IMR-90 (cell line): ENCODE measurements at regions not wholly inside any gene's neighbourhood (a gene's known extent, or its start where the extent isn't known, plus 50 kb on each side); places are given as distances from the start of the nearest gene placed in this dataset.

Source experiments
- ATAC-seq: fragments of 200-7000 bp; cut with Tn5 transposase; 2 replicates; pipeline ENCODE4 v1.9.1; 2020; ENCODE audit warnings: low read depth, mild to moderate bottlenecking, moderate library complexity
- BruUV-seq: library from RNA; stranded (reverse); fragments of 400-500 nt; replicated peaks from 2 replicates; lab custom pipeline; 2021; lab: Mats Ljungman, UMichigan
- CTCF ChIA-PET: fragments of 300-600 bp; formaldehyde crosslinking; extraction: SDS; loops from one replicate; lab custom pipeline; 2021; ENCODE audit warnings: antibody characterized with exemption; lab: Yijun Ruan, JAX
- POLR2A ChIA-PET: fragments of 300-600 bp; sonication (Branson Sonifier 250); formaldehyde crosslinking; loops from one replicate; lab custom pipeline; 2022; ENCODE audit warnings: antibody characterized with exemption; ENCODE audit not compliant: unreplicated experiment; lab: Charles Lee
- DNase-seq: peaks from one replicate; pipeline ENCODE4 v3.0.0; 2013
- H2AFZ ChIP-seq: replicated peaks from 2 replicates; pipeline ENCODE3; 2013; ENCODE audit warnings: low read length, mild to moderate bottlenecking; ENCODE audit not compliant: poor library complexity
- H2AK5ac ChIP-seq: 2 replicates; pipeline ENCODE4 v1.6.1; 2013; ENCODE audit warnings: low read depth, low read length, inconsistent platforms
- H2AK9ac ChIP-seq: replicated peaks from 2 replicates; pipeline ENCODE3; 2013; ENCODE audit warnings: mild to moderate bottlenecking, low read depth, low read length, moderate library complexity; ENCODE audit not compliant: poor library complexity
- H2BK120ac ChIP-seq: 2 replicates; pipeline ENCODE4 v1.6.1; 2013; ENCODE audit warnings: low read depth, low read length, inconsistent platforms
- H2BK15ac ChIP-seq: 3 replicates; pipeline ENCODE4 v1.6.1; 2013; ENCODE audit warnings: low read depth, low read length, inconsistent platforms
- H2BK20ac ChIP-seq: 2 replicates; pipeline ENCODE4 v1.6.1; 2013; ENCODE audit warnings: low read depth, mild to moderate bottlenecking, inconsistent platforms, low read length, moderate library complexity
- H2BK5ac ChIP-seq: 2 replicates; pipeline ENCODE4 v1.6.1; 2013; ENCODE audit warnings: mild to moderate bottlenecking, low read depth, low read length, inconsistent platforms; ENCODE audit not compliant: poor library complexity, severe bottlenecking
- H3K14ac ChIP-seq: replicated peaks from 2 replicates; pipeline ENCODE4 v1.6.1; 2013; ENCODE audit warnings: low read depth, low read length, inconsistent platforms
- H3K18ac ChIP-seq: 2 replicates; pipeline ENCODE4 v1.6.1; 2013; ENCODE audit warnings: low read depth, low read length, control low read depth
- H3K23ac ChIP-seq: 2 replicates; pipeline ENCODE4 v1.6.1; 2013; ENCODE audit warnings: low read depth, low read length, inconsistent platforms
- H3K27ac ChIP-seq: 2 replicates; pipeline ENCODE4 v1.5.1; 2013; ENCODE audit warnings: mild to moderate bottlenecking, control low read depth, low read length; ENCODE audit not compliant: insufficient read depth
- H3K27me3 ChIP-seq: 2 replicates; pipeline ENCODE4 v1.6.1; 2013; ENCODE audit warnings: low read length; ENCODE audit not compliant: control insufficient read depth, insufficient read depth
- H3K36me3 ChIP-seq: 2 replicates; pipeline ENCODE4 v1.6.1; 2013; ENCODE audit warnings: low read length, mixed read lengths; ENCODE audit not compliant: control insufficient read depth, insufficient read depth
- H3K4ac ChIP-seq: 2 replicates; pipeline ENCODE4 v1.6.1; 2013; ENCODE audit warnings: low read depth, low read length, inconsistent platforms
- H3K4me1 ChIP-seq: 2 replicates; pipeline ENCODE4 v1.6.1; 2013; ENCODE audit warnings: low read length, mixed read lengths; ENCODE audit not compliant: control insufficient read depth, insufficient read depth
- H3K4me2 ChIP-seq: 2 replicates; pipeline ENCODE4 v1.6.1; 2013; ENCODE audit warnings: low read depth, mild to moderate bottlenecking, control low read depth, low read length, moderate library complexity
- H3K4me3 ChIP-seq: 2 replicates; pipeline ENCODE4 v1.5.1; 2013; ENCODE audit warnings: low read depth, mild to moderate bottlenecking, control low read depth, low read length, moderate library complexity; ENCODE audit not compliant: insufficient read depth
- H3K56ac ChIP-seq: 2 replicates; pipeline ENCODE4 v1.6.1; 2013; ENCODE audit warnings: low read length, inconsistent platforms; ENCODE audit not compliant: insufficient read depth; ENCODE audit errors: extremely low read depth
- H3K79me1 ChIP-seq, 2 experiments: 2 replicates each; pipeline ENCODE4 v1.6.1; 2013; ENCODE audit warnings: low read length in 2 of 2, inconsistent platforms in 1 of 2, low read depth in 1 of 2
- H3K9ac ChIP-seq: 2 replicates; pipeline ENCODE4 v1.6.1; 2013; ENCODE audit warnings: low read depth, low read length, control low read depth
- H3K9me1 ChIP-seq: 2 replicates; pipeline ENCODE4 v1.6.1; 2013; ENCODE audit warnings: low read length, inconsistent platforms; ENCODE audit not compliant: insufficient read depth
- H3K9me3 ChIP-seq: 2 replicates; pipeline ENCODE4 v1.6.1; 2013; ENCODE audit warnings: low read length; ENCODE audit not compliant: control insufficient read depth, insufficient read depth
- H4K20me1 ChIP-seq: 2 replicates; pipeline ENCODE4 v1.6.1; 2013; ENCODE audit warnings: low read length, inconsistent platforms; ENCODE audit not compliant: insufficient read depth
- H4K5ac ChIP-seq: 2 replicates; pipeline ENCODE4 v1.6.1; 2013; ENCODE audit warnings: mild to moderate bottlenecking, low read depth, low read length, control low read depth
- H4K8ac ChIP-seq, 2 experiments: 2 replicates each; pipeline ENCODE4 v1.6.1; 2013; ENCODE audit warnings: low read depth in 2 of 2, low read length in 2 of 2, control low read depth in 1 of 2, inconsistent platforms in 1 of 2
- H4K91ac ChIP-seq: 2 replicates; pipeline ENCODE4 v1.6.1; 2013; ENCODE audit warnings: low read depth, low read length, inconsistent platforms; ENCODE audit not compliant: insufficient read depth
- BHLHE40 ChIP-seq: fragments of 150-350 bp; IDR thresholded peaks from 2 replicates; pipeline ENCODE4 v1.6.1; 2016; ENCODE audit warnings: mild to moderate bottlenecking, low read depth, low read length
- CHD1 ChIP-seq: IDR thresholded peaks from 2 replicates; pipeline ENCODE4 v1.6.1; 2012; ENCODE audit warnings: low read depth, low read length, improper control_type of control experiment
- ELK1 ChIP-seq: fragments of 150-350 bp; IDR thresholded peaks from 2 replicates; pipeline ENCODE4 v1.6.1; 2016; ENCODE audit warnings: low read depth, mild to moderate bottlenecking, low read length, moderate library complexity, borderline replicate concordance
- MAZ ChIP-seq: IDR thresholded peaks from 2 replicates; pipeline ENCODE4 v1.6.1; 2012; ENCODE audit warnings: low read depth, mild to moderate bottlenecking, low read length, improper control_type of control experiment, moderate library complexity, borderline replicate concordance
- MXI1 ChIP-seq: IDR thresholded peaks from 2 replicates; pipeline ENCODE4 v1.6.1; 2012; ENCODE audit warnings: low read depth, mild to moderate bottlenecking, low read length, moderate library complexity, borderline replicate concordance
- POLR2A ChIP-seq: IDR thresholded peaks from 2 replicates; pipeline ENCODE4 v1.6.1; 2012; ENCODE audit warnings: mild to moderate bottlenecking, low read depth, low read length
- RAD21 ChIP-seq: IDR thresholded peaks from 2 replicates; pipeline ENCODE4 v1.6.1; 2012; ENCODE audit warnings: low read length, improper control_type of control experiment
- RCOR1 ChIP-seq: IDR thresholded peaks from 2 replicates; pipeline ENCODE4 v1.6.1; 2012; ENCODE audit warnings: mild to moderate bottlenecking, low read length, improper control_type of control experiment; ENCODE audit not compliant: insufficient replicate concordance
- RFX5 ChIP-seq: IDR thresholded peaks from 2 replicates; pipeline ENCODE4 v1.8.0; 2012; ENCODE audit warnings: low read depth, mild to moderate bottlenecking, low read length, moderate library complexity
- USF2 ChIP-seq: fragments of 150-350 bp; IDR thresholded peaks from 2 replicates; pipeline ENCODE4 v1.6.1; 2017; ENCODE audit warnings: mild to moderate bottlenecking, antibody characterized with exemption, low read length, low read depth
- WGBS, 2 experiments: methylation state at CpG; one replicate each; pipeline versions ENCODE4 v1.1.5 to v1.1.7; 2013; ENCODE audit warnings: missing lambda C conversion rate in 2 of 2; ENCODE audit not compliant: insufficient read length in 1 of 2; ENCODE audit errors: extremely low coverage in 2 of 2; 5-methylcytosine and 5-hydroxymethylcytosine counted together
- dilution Hi-C: fragments of 300-500 bp; cut with HindIII; formaldehyde crosslinking; loops from one replicate; pipeline ENCODE4 v1.14.3; 2018; ENCODE audit warnings: low sequenced_read_pairs; ENCODE audit not compliant: unreplicated experiment
- in situ Hi-C: fragments of 300-500 bp; cut with MboI; formaldehyde crosslinking; loops from 3 replicates; pipeline ENCODE4 v1.14.3; 2019; ENCODE audit warnings: low sequenced_read_pairs, inconsistent platforms, mixed read lengths
- intact Hi-C: fragments of 100-400 bp; cut with micrococcal nuclease; formaldehyde crosslinking; loops from 2 replicates; pipeline ENCODE4 v1.10.0; 2022

- no peak overlapping the region for H3K14ac ChIP-seq
- no peak overlapping the region for H3K18ac ChIP-seq
- no peak overlapping the region for H4K91ac ChIP-seq
- H2BK20ac ChIP-seq, result no peak overlapping the region
- no peak overlapping the region for H4K8ac ChIP-seq
- ChIA-PET POLR2A (no interaction called here), CTCF (no interaction called here)
- H3K23ac ChIP-seq, result no peak overlapping the region
- no peaks in the 10 kb centered on the region; the same call in 1 of the 2 replicates for H3K9me1 ChIP-seq
- no peak overlapping the region for H2AK9ac ChIP-seq
- H2BK15ac ChIP-seq, result no peak overlapping the region
- H4K20me1 ChIP-seq, result no peaks in the 10 kb centered on the region
- H3K27ac ChIP-seq, result no peak overlapping the region
- intact Hi-C loops (no loop called here), in situ Hi-C loops (no loop called here), dilution Hi-C loops (no loop called here)
- DNase-seq (no peak), ATAC-seq (no peak)
- no peak overlapping the region for H3K56ac ChIP-seq
- no peak overlapping the region for H2BK120ac ChIP-seq
- no peaks in the 10 kb centered on the region for H3K9me3 ChIP-seq
- no peaks in the 10 kb centered on the region for H3K27me3 ChIP-seq
- no peak overlapping the region for H3K4me2 ChIP-seq
- H3K79me1 ChIP-seq, result no peaks in the 10 kb centered on the region; a peak in 1 of 4 replicates
- WGBS, 2 experiments, result no CpG with 5 or more reads among the region's 2 CpGs
- H3K4me3 ChIP-seq, result no peak overlapping the region
- TF ChIP-seq RAD21, result no peak
- TF ChIP-seq USF2, result no peak
- TF ChIP-seq RCOR1, result no peak
- TF ChIP-seq CHD1, result no peak
- TF ChIP-seq BHLHE40, result no peak
- TF ChIP-seq POLR2A, result no peak
- TF ChIP-seq RFX5, result no peak
- no peak for TF ChIP-seq ELK1
- no peak for TF ChIP-seq MAZ
- no peak for TF ChIP-seq MXI1
- no peaks in the 10 kb centered on the region for H3K4me1 ChIP-seq
- H3K36me3 ChIP-seq, result no peaks in the 10 kb centered on the region
- H3K4ac ChIP-seq, result no peak overlapping the region
- H2AFZ ChIP-seq, result no peak overlapping the region
- BruUV-seq, result no TSS peak
- H2BK5ac ChIP-seq, result no peak overlapping the region
- no peak overlapping the region for H4K5ac ChIP-seq
- H3K9ac ChIP-seq, result no peak overlapping the region
- H2AK5ac ChIP-seq, result no peak overlapping the region
Measured at GRCh38 chr10:91156196-91156595, 64.3 kb upstream of the PCGF5 start.
